Prostate gland (tissue), 2 donors: ENCODE measurements at regions not wholly inside any gene's neighbourhood (a gene's known extent, or its start where the extent isn't known, plus 50 kb on each side); places are given as distances from the start of the nearest gene placed in this dataset.

Source experiments
- POLR2A ChIP-seq: fragments of 450-650 bp; IDR thresholded peaks from one replicate; pipeline ENCODE4 v1.6.1; 2016; ENCODE audit warnings: antibody characterized with exemption, mild to moderate bottlenecking
- TF ChIP-seq, protein P1 (sequence below), 4 experiments: fragments of 200-600 bp in 2 of 4; fragments of 450-650 bp in 2 of 4; sonication (generic) in 2 of 4; IDR thresholded peaks; 1 replicate in 3 of 4; 2 replicates in 1 of 4; pipeline ENCODE4 v1.5.1; 2016 to 2019; ENCODE audit warnings: antibody characterized with exemption in 4 of 4, mild to moderate bottlenecking in 2 of 4, moderate library complexity in 2 of 4

DNA sequence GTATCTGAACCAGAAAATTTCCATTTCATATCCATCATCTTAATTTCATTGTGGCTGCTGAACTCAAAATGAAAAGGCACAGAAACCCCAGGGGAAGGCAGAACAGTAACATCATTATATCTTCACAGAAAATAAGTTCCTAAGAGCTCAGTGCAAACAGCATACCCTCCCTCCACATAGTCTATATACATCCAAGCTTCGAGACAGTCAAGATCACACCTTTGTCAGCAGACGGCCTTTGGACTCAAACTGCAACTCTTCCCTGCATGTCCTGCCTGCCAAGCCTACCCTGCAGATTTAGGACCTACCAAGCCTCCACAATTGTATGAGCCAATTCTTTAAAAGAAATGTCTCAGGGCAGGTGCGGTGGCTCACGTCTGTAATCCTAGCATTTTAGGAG is 502.1 kb downstream of the SUCLG1 start:
- TF ChIP-seq, protein P1, sequence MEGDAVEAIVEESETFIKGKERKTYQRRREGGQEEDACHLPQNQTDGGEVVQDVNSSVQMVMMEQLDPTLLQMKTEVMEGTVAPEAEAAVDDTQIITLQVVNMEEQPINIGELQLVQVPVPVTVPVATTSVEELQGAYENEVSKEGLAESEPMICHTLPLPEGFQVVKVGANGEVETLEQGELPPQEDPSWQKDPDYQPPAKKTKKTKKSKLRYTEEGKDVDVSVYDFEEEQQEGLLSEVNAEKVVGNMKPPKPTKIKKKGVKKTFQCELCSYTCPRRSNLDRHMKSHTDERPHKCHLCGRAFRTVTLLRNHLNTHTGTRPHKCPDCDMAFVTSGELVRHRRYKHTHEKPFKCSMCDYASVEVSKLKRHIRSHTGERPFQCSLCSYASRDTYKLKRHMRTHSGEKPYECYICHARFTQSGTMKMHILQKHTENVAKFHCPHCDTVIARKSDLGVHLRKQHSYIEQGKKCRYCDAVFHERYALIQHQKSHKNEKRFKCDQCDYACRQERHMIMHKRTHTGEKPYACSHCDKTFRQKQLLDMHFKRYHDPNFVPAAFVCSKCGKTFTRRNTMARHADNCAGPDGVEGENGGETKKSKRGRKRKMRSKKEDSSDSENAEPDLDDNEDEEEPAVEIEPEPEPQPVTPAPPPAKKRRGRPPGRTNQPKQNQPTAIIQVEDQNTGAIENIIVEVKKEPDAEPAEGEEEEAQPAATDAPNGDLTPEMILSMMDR (IDR thresholded peaks at IDR 0.05) = no peak
- no peak for TF ChIP-seq POLR2A
